H1 (cell line): ENCODE measurements at regions not wholly inside any gene's neighbourhood (a gene's known extent, or its start where the extent isn't known, plus 50 kb on each side); places are given as distances from the start of the nearest gene placed in this dataset.

Experiments used
- CTCF ChIA-PET: fragments of 300-600 bp; sonication (Branson Sonifier 250); formaldehyde crosslinking; loops from one replicate; lab custom pipeline; 2021; ENCODE audit not compliant: partially characterized antibody; lab: Charles Lee
- POLR2A ChIA-PET: fragments of 300-600 bp; sonication (Branson Sonifier 250); formaldehyde crosslinking; loops from one replicate; lab custom pipeline; 2021; ENCODE audit warnings: inconsistent platforms; ENCODE audit not compliant: partially characterized antibody; lab: Charles Lee
- DNase-seq, 2 experiments: peaks; one replicate each; pipeline versions ENCODE4 v3.0.0 to v3.0.0-alpha.2; 2010 to 2022; ENCODE audit warnings: low spot score in 2 of 2, low read depth in 1 of 2, mixed read lengths in 1 of 2
- FAIRE-seq: peaks from 2 replicates; lab custom pipeline; 2011; peaks lifted over from hg19 to GRCh38; lab: Jason Lieb, UNC
- H2AFZ ChIP-seq: 2 replicates; pipeline ENCODE4 v1.8.1; 2012; ENCODE audit warnings: low read length, inconsistent platforms
- H2AK5ac ChIP-seq: 2 replicates; pipeline ENCODE4 v1.6.1; 2013; ENCODE audit warnings: low read depth, low read length
- H2BK120ac ChIP-seq: replicated peaks from 2 replicates; pipeline ENCODE3; 2013; ENCODE audit warnings: low read depth, low read length, inconsistent platforms
- H2BK12ac ChIP-seq: 2 replicates; pipeline ENCODE4 v1.6.1; 2013; ENCODE audit warnings: low read depth, low read length
- H2BK15ac ChIP-seq: 2 replicates; pipeline ENCODE4 v1.6.1; 2013; ENCODE audit warnings: low read length
- H2BK20ac ChIP-seq: 2 replicates; pipeline ENCODE4 v1.6.1; 2013; ENCODE audit warnings: low read length
- H2BK5ac ChIP-seq: 2 replicates; pipeline ENCODE4 v1.6.1; 2013; ENCODE audit warnings: low read depth, low read length
- H3K14ac ChIP-seq: 2 replicates; pipeline ENCODE4 v1.6.1; 2013; ENCODE audit warnings: inconsistent platforms; ENCODE audit not compliant: insufficient read length
- H3K18ac ChIP-seq: 2 replicates; pipeline ENCODE4 v1.6.1; 2013; ENCODE audit warnings: low read length; ENCODE audit errors: extremely low read depth
- H3K23ac ChIP-seq: 2 replicates; pipeline ENCODE4 v1.6.1; 2013; ENCODE audit warnings: inconsistent platforms; ENCODE audit not compliant: insufficient read length
- H3K23me2 ChIP-seq: 2 replicates; pipeline ENCODE4 v1.6.1; 2013; ENCODE audit warnings: low read depth, low read length
- H3K27ac ChIP-seq: 2 replicates; pipeline ENCODE4 v1.6.1; 2011; ENCODE audit warnings: low read depth, low read length, inconsistent platforms
- H3K27me3 ChIP-seq, 4 experiments: replicated peaks in 1 of 4; 1 replicate in 1 of 4; 2 replicates in 3 of 4; pipeline versions ENCODE4 v1.6.1 to v1.8.1; 2011 to 2013; ENCODE audit warnings: low read length in 3 of 4, mild to moderate bottlenecking in 3 of 4, inconsistent platforms in 2 of 4, mixed read lengths in 2 of 4, moderate library complexity in 1 of 4; ENCODE audit not compliant: control insufficient read depth in 3 of 4, insufficient read depth in 3 of 4; ENCODE audit errors: extremely low read depth in 1 of 4
- H3K36me3 ChIP-seq, 4 experiments: 2 replicates each; pipeline versions ENCODE4 v1.6.1 to v1.8.1; 2011 to 2013; ENCODE audit warnings: mild to moderate bottlenecking in 4 of 4, low read length in 3 of 4, moderate library complexity in 2 of 4, control low read depth in 1 of 4, inconsistent platforms in 1 of 4; ENCODE audit not compliant: insufficient read depth in 4 of 4, control insufficient read depth in 2 of 4
- H3K4ac ChIP-seq: replicated peaks from 2 replicates; pipeline ENCODE3; 2013; ENCODE audit warnings: low read length, low read depth, mixed read lengths, inconsistent platforms; ENCODE audit not compliant: insufficient read length
- H3K4me1 ChIP-seq, 4 experiments: replicated peaks in 1 of 4; 1 replicate in 1 of 4; 2 replicates in 3 of 4; pipeline versions ENCODE4 v1.6.1 to v1.8.1; 2011 to 2013; ENCODE audit warnings: low read length in 3 of 4, inconsistent platforms in 2 of 4, mixed read lengths in 1 of 4; ENCODE audit not compliant: insufficient read depth in 4 of 4, control insufficient read depth in 3 of 4
- H3K4me2 ChIP-seq, 2 experiments: 2 replicates each; pipeline versions ENCODE4 v1.6.1 to v1.8.1; 2011 to 2013; ENCODE audit warnings: low read depth in 2 of 2, low read length in 2 of 2, control low read depth in 1 of 2, inconsistent platforms in 1 of 2, mild to moderate bottlenecking in 1 of 2; ENCODE audit not compliant: insufficient read depth in 1 of 2
- H3K4me3 ChIP-seq, 4 experiments: fragments of 200-600, 300-600 bp in 1 of 4; sonication (generic), shearing (Covaris generic), sonication (Bioruptor Twin) in 1 of 4; 2 replicates each; pipeline versions ENCODE4 v1.5.1 to v1.8.1; 2011 to 2016; ENCODE audit warnings: low read length in 4 of 4, low read depth in 3 of 4, control low read depth in 2 of 4, inconsistent platforms in 2 of 4, mild to moderate bottlenecking in 2 of 4, mixed read lengths in 1 of 4, moderate library complexity in 1 of 4; ENCODE audit not compliant: insufficient read depth in 2 of 4; ENCODE audit errors: extremely low read depth in 1 of 4
- H3K56ac ChIP-seq: replicated peaks from 2 replicates; pipeline ENCODE3; 2013; ENCODE audit warnings: low read depth, mild to moderate bottlenecking, mixed read lengths, low read length, inconsistent platforms; ENCODE audit not compliant: insufficient read length
- H3K79me1 ChIP-seq: 2 replicates; pipeline ENCODE4 v1.6.1; 2013; ENCODE audit warnings: low read depth, low read length, control low read depth
- H3K79me2 ChIP-seq, 2 experiments: 2 replicates each; pipeline versions ENCODE4 v1.6.1 to v1.8.1; 2012 to 2013; ENCODE audit warnings: low read length in 2 of 2, mild to moderate bottlenecking in 2 of 2, inconsistent platforms in 1 of 2; ENCODE audit not compliant: insufficient read depth in 2 of 2, control insufficient read depth in 1 of 2
- H3K9ac ChIP-seq, 4 experiments: replicated peaks in 1 of 4; 1 replicate in 1 of 4; 2 replicates in 3 of 4; pipeline versions ENCODE4 v1.6.1 to v1.8.1; 2011 to 2013; ENCODE audit warnings: low read depth in 3 of 4, low read length in 3 of 4, control low read depth in 2 of 4, mild to moderate bottlenecking in 2 of 4, moderate library complexity in 2 of 4, inconsistent platforms in 1 of 4; ENCODE audit errors: extremely low read depth in 1 of 4
- H3K9me3 ChIP-seq, 2 experiments: 2 replicates each; pipeline versions ENCODE4 v1.6.1 to v1.8.1; 2012 to 2013; ENCODE audit warnings: mild to moderate bottlenecking in 2 of 2, moderate library complexity in 2 of 2, control low read depth in 1 of 2, inconsistent platforms in 1 of 2, low read depth in 1 of 2, low read length in 1 of 2, mixed read lengths in 1 of 2; ENCODE audit not compliant: insufficient read depth in 2 of 2
- H4K20me1 ChIP-seq, 2 experiments: replicated peaks in 1 of 2; 2 replicates each; pipeline versions ENCODE3 to v1.8.1; 2011 to 2013; ENCODE audit warnings: inconsistent platforms in 2 of 2, low read length in 2 of 2, mild to moderate bottlenecking in 1 of 2; ENCODE audit not compliant: insufficient read depth in 2 of 2, control insufficient read depth in 1 of 2
- H4K5ac ChIP-seq: 2 replicates; pipeline ENCODE4 v1.6.1; 2013; ENCODE audit warnings: low read length, low read depth, mixed read lengths, inconsistent platforms; ENCODE audit not compliant: insufficient read length
- H4K8ac ChIP-seq: 2 replicates; pipeline ENCODE4 v1.8.0; 2013; ENCODE audit warnings: mild to moderate bottlenecking, moderate library complexity, low read length, inconsistent platforms; ENCODE audit not compliant: insufficient read depth; ENCODE audit errors: extremely low read depth
- H4K91ac ChIP-seq: replicated peaks from 2 replicates; pipeline ENCODE3; 2013; ENCODE audit warnings: low read length, mixed read lengths, inconsistent platforms; ENCODE audit not compliant: insufficient read length
- CBX8 ChIP-seq: fragments of 300-800, 300-1000 bp; sonication (generic); IDR thresholded peaks from 2 replicates; pipeline ENCODE4 v1.7.1; 2016; ENCODE audit warnings: low read depth, low read length, borderline replicate concordance
- CEBPB ChIP-seq: IDR thresholded peaks from 2 replicates; pipeline ENCODE4 v1.6.1; 2012; ENCODE audit warnings: low read depth, low read length
- GABPA ChIP-seq: IDR thresholded peaks from 2 replicates; pipeline ENCODE4 v1.6.1; 2011; ENCODE audit warnings: mild to moderate bottlenecking, low read length, moderate library complexity, borderline replicate concordance; ENCODE audit not compliant: insufficient read depth
- JUN ChIP-seq: IDR thresholded peaks from 2 replicates; pipeline ENCODE4 v1.6.1; 2011; ENCODE audit warnings: low read depth, mild to moderate bottlenecking, improper control_type of control experiment, low read length
- KDM1A ChIP-seq: fragments of 200-600, 300-600 bp; sonication (generic); IDR thresholded peaks from 2 replicates; pipeline ENCODE4 v1.7.1; 2016; ENCODE audit warnings: mild to moderate bottlenecking, low read length, borderline replicate concordance
- MAX ChIP-seq: IDR thresholded peaks from 2 replicates; pipeline ENCODE4 v1.6.1; 2012; ENCODE audit warnings: inconsistent platforms
- SIRT6 ChIP-seq: IDR thresholded peaks from one replicate; pipeline ENCODE4 v1.7.1; 2012; ENCODE audit warnings: low read length, inconsistent platforms
- SP1 ChIP-seq: IDR thresholded peaks from 2 replicates; pipeline ENCODE4 v1.6.1; 2011; ENCODE audit warnings: low read depth, low read length
- TBP ChIP-seq: IDR thresholded peaks from 2 replicates; pipeline ENCODE4 v1.6.1; 2011; ENCODE audit warnings: low read depth, low read length, improper control_type of control experiment
- TEAD4 ChIP-seq: IDR thresholded peaks from 2 replicates; pipeline ENCODE4 v1.6.1; 2012; ENCODE audit warnings: low read depth, low read length, inconsistent platforms, mixed read lengths
- WGBS, 2 experiments: shearing (Covaris generic) in 1 of 2; methylation state at CpG; one replicate each; pipeline versions ENCODE4 v1.1.6 to v1.1.7; 2013 to 2015; ENCODE audit warnings: low lambda C conversion rate in 2 of 2, mixed read lengths in 2 of 2, inconsistent platforms in 1 of 2, low coverage in 1 of 2, missing lambda C conversion rate in 1 of 2; ENCODE audit not compliant: insufficient replicate concordance in 2 of 2, insufficient coverage in 1 of 2, insufficient read length in 1 of 2; ENCODE audit errors: extremely low coverage in 1 of 2, missing lambda C conversion rate in 1 of 2; 5-methylcytosine and 5-hydroxymethylcytosine counted together
- TF ChIP-seq, protein P1 (sequence below), 3 experiments: IDR thresholded peaks; 1 replicate in 2 of 3; 2 replicates in 1 of 3; pipeline versions ENCODE4 v1.5.1 to v1.6.1; 2011; ENCODE audit warnings: low read length in 3 of 3, mild to moderate bottlenecking in 3 of 3, inconsistent platforms in 2 of 3, low read depth in 1 of 3, moderate library complexity in 1 of 3; ENCODE audit not compliant: insufficient read depth in 1 of 3; ENCODE audit errors: control extremely low read depth in 1 of 3

GRCh38 chr7:153084278-153084677 lies 324.7 kb downstream of the ACTR3B start (continued):
- no peak for TF ChIP-seq CEBPB

DNA sequence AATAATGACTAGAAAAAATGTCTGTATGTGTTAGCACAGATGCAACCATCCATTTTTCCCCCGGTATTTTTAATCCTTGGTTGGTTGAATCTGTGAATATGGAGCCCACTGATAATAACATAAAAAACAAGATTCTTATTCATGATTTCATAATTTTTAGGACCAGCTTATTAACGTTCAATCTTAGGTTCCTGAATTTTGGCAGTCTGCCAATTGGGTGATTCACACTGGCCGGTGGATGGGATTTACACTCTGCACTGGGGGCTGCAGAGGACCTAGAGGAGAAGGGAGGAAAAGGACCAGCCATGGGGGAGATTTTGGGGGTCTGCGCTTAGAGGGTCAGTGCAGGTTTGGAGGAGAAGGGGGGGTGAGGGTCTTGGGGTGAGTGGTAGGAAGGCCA lies 327.9 kb downstream of the ACTR3B start:
- Histone ChIP-seq H3K9ac (no peak overlapping the region), H3K9me3 (no peaks in the 10 kb centered on the region), H2BK15ac (no peak overlapping the region), H3K56ac (no peak overlapping the region), H2BK20ac (no peak overlapping the region), H3K4me1 (peaks cover 0 to 3% (median 0%) of the 10 kb centered on the region in 4 experiments; a peak in 3 of 7 replicates), H4K91ac (no peak overlapping the region), H2BK120ac (no peak overlapping the region), H3K27me3 (no peaks in the 10 kb centered on the region), H3K27ac (no peak overlapping the region), H2BK5ac (no peak overlapping the region), H3K79me2 (no peaks in the 10 kb centered on the region), H2BK12ac (no peak overlapping the region), H4K5ac (no peak overlapping the region), H3K4me2 (no peak overlapping the region), H3K18ac (no peak overlapping the region), H4K20me1 (no peaks in the 10 kb centered on the region), H3K79me1 (no peaks in the 10 kb centered on the region), H3K36me3 (no peaks in the 10 kb centered on the region), H2AK5ac (no peak overlapping the region), H3K14ac (no peak overlapping the region), H3K23ac (no peak overlapping the region), H3K23me2 (no peaks in the 10 kb centered on the region), H3K4me3 (no peak overlapping the region), H2AFZ (no peak overlapping the region), H3K4ac (no peak overlapping the region), H4K8ac (no peak overlapping the region)
- CTCF ChIA-PET: no interaction called here
- DNase-seq: no peak
- 89% methylated on average over 4 of the region's 4 CpGs; no CpG with 5 or more reads in 1 of the 2 experiments for WGBS, 2 experiments
- no peak for FAIRE-seq
- POLR2A ChIA-PET: no interaction called here
- no peak for TF ChIP-seq SIRT6
- TF ChIP-seq GABPA: no peak
- no peak for TF ChIP-seq TEAD4
- no peak for TF ChIP-seq KDM1A
- no peak for TF ChIP-seq CBX8
- no peak for TF ChIP-seq JUN
- TF ChIP-seq MAX: no peak
- TF ChIP-seq, protein P1, sequence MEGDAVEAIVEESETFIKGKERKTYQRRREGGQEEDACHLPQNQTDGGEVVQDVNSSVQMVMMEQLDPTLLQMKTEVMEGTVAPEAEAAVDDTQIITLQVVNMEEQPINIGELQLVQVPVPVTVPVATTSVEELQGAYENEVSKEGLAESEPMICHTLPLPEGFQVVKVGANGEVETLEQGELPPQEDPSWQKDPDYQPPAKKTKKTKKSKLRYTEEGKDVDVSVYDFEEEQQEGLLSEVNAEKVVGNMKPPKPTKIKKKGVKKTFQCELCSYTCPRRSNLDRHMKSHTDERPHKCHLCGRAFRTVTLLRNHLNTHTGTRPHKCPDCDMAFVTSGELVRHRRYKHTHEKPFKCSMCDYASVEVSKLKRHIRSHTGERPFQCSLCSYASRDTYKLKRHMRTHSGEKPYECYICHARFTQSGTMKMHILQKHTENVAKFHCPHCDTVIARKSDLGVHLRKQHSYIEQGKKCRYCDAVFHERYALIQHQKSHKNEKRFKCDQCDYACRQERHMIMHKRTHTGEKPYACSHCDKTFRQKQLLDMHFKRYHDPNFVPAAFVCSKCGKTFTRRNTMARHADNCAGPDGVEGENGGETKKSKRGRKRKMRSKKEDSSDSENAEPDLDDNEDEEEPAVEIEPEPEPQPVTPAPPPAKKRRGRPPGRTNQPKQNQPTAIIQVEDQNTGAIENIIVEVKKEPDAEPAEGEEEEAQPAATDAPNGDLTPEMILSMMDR (IDR thresholded peaks at IDR 0.05; ENCODE audit: control extremely low read depth in 1 of 3, insufficient read depth in 1 of 3, low read depth in 1 of 3, low read length in 3 of 3): no peak
- no peak for TF ChIP-seq TBP
- TF ChIP-seq SP1: no peak
